HFFc6 (cell line): ENCODE measurements at regions not wholly inside any gene's neighbourhood (a gene's known extent, or its start where the extent isn't known, plus 50 kb on each side); places are given as distances from the start of the nearest gene placed in this dataset.

ENCODE experiments used
- DNase-seq: peaks from one replicate; pipeline ENCODE4 v3.0.0-alpha.2; 2018
- H3K27ac Mint-ChIP-seq: 2 replicates; pipeline ENCODE4 v1.8.0; 2020; ENCODE audit warnings: mild to moderate bottlenecking, mixed read lengths
- H3K27me3 Mint-ChIP-seq: 2 replicates; pipeline ENCODE4 v1.8.0; 2021; ENCODE audit warnings: mild to moderate bottlenecking, moderate library complexity, mixed read lengths; ENCODE audit not compliant: insufficient read depth
- H3K36me3 Mint-ChIP-seq: 2 replicates; pipeline ENCODE4 v1.8.0; 2021; ENCODE audit warnings: low read depth, mixed read lengths
- H3K4me1 Mint-ChIP-seq: 2 replicates; pipeline ENCODE4 v1.8.0; 2020; ENCODE audit warnings: low read depth, mixed read lengths
- H3K4me3 Mint-ChIP-seq: 2 replicates; pipeline ENCODE4 v1.8.0; 2020; ENCODE audit warnings: mild to moderate bottlenecking, moderate library complexity, mixed read lengths
- H3K9me3 Mint-ChIP-seq: 2 replicates; pipeline ENCODE4 v1.8.0; 2020; ENCODE audit warnings: mild to moderate bottlenecking, mixed read lengths
- CTCF ChIP-seq: fragments of 200-600 bp; sonication (generic); IDR thresholded peaks from 2 replicates; pipeline ENCODE4 v1.5.0; 2021; ENCODE audit warnings: antibody characterized with exemption, mild to moderate bottlenecking

DNA sequence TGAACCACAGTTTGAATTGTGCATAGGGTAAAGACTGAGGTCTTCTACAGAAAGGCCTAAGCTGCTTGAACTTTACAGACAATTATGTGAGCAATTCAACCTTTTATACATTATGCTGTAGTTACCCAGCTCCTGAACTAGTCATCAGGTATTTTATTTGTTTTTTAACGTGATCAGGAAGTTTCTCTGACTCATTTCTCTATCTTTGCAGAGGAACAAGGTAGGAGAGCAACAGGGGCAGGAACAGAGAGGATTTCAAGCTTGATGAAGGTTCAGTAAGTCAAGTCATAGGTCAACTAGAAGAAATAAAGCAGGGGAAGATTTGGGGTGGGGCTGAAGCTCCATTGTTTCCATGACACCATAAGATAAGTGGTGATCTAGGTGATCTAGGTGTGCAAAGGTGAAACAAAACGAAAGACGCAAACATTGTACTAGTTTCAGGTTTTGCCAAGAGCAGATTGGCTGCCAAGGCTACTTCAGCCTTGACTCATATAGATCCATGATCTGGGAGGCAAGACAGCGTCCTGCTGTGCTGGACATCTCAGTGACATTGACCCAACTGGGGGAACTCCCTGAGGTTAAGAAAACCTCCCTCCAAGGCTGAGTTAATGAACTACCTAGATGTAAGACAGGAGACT, 198.1 kb downstream of the DAD1 start:
- Mint-ChIP-seq H3K4me1 (peaks cover 22% of the 10 kb centered on the region), H3K27me3 (peaks cover 49% of the 10 kb centered on the region), H3K9me3 (no peaks in the 10 kb centered on the region), H3K27ac (no peak overlapping the region), H3K36me3 (no peaks in the 10 kb centered on the region), H3K4me3 (no peak overlapping the region)
- no peak for DNase-seq
- no peak for TF ChIP-seq CTCF

- H3K27me3 Mint-ChIP-seq: peaks cover 47% of the 10 kb centered on the region
- H3K36me3 Mint-ChIP-seq: no peaks in the 10 kb centered on the region
- peaks cover 22% of the 10 kb centered on the region for H3K4me1 Mint-ChIP-seq
- no peaks in the 10 kb centered on the region for H3K9me3 Mint-ChIP-seq
- DNase-seq: no peak
- H3K27ac Mint-ChIP-seq: no peak overlapping the region
- no peak overlapping the region for H3K4me3 Mint-ChIP-seq
- TF ChIP-seq CTCF: no peak
Measured at GRCh38 chr14:22390195-22390594, 198.8 kb downstream of the DAD1 start.

- peak; percentile 22 for DNase-seq
- no peak overlapping the region for H3K27ac Mint-ChIP-seq
- H3K9me3 Mint-ChIP-seq: no peaks in the 10 kb centered on the region
- no peak overlapping the region for H3K4me3 Mint-ChIP-seq
- no peak for TF ChIP-seq CTCF
- H3K4me1 Mint-ChIP-seq: peaks cover 22% of the 10 kb centered on the region
- peaks cover 48% of the 10 kb centered on the region for H3K27me3 Mint-ChIP-seq
- no peaks in the 10 kb centered on the region for H3K36me3 Mint-ChIP-seq
Measured at GRCh38 chr14:22388669-22389595, 200.1 kb downstream of the DAD1 start.

DNA sequence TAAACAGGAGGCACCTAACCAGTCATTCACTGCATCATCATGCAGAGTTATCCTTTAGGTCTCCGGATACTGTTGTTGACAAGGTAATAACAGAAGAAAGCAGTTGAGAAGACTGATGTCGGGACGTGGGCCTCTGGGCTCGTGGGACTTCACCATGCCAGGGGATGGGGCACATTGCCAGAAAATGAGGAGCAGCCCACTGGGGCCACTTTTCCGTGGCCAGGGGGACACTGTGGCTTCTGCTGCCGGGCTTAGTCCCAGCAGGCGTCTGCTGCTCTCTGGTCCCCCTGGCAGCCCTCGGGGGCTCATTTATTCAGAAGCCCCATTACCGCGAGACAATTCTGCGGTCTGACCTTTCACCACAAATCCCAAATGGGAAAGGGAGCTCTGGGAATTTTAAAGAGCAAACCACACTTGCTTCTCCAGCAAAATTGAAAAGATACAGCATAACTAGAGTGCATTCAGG, 201.2 kb downstream of the DAD1 start:
- Mint-ChIP-seq H3K36me3 (no peaks in the 10 kb centered on the region), H3K4me1 (peaks cover 22% of the 10 kb centered on the region), H3K9me3 (no peaks in the 10 kb centered on the region), H3K27ac (no peak overlapping the region), H3K27me3 (peaks cover 47% of the 10 kb centered on the region), H3K4me3 (no peak overlapping the region; the same call in 1 of the 2 replicates)
- DNase-seq: no peak
- TF ChIP-seq CTCF: peak; percentile 66

DNA sequence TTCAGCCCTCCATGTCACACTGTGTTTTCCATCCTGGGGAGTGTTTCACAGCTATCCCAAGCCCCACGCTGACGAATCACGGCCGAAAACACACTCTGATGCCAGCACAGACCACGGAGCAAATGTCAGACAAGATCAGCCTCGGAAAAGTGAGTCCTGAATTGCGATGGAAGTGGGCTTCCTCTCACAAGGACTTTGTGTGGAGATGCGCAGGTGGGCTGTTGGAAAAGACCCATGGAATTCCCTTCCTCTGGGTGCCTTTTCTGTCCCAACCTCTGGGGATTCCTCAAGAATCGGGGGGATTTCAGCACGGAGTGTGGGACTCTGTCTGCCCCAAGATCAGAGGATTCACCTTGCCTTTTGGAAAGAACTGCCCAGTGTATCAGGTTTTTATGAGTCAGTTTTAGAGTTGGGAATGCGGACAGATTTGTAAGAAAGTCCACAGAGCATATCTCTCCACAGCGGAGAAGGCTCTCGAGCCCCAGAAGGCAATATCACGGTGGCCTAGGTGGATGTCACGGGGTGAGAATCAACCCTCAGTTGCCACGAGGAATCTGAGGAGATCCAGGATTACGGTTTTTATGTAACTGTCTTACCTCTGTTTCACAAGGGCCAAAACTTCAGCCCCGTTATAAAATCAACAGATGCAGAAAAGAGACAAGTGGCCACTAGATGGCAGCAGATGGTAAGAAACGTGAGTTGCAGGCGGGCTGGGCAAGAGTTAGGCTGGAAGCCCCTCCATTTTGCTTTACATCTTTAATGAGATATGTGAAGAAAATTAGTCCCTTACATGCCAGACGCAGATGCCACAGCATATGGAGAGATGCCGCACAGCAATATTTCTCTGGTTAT, 201.9 kb downstream of the DAD1 start:
- H3K4me1 Mint-ChIP-seq: peaks cover 22% of the 10 kb centered on the region
- H3K4me3 Mint-ChIP-seq: no peak overlapping the region; the same call in 1 of the 2 replicates
- H3K27ac Mint-ChIP-seq: no peak overlapping the region
- TF ChIP-seq CTCF: peak; percentile 95
- peak; percentile 57 for DNase-seq
- peaks cover 48% of the 10 kb centered on the region for H3K27me3 Mint-ChIP-seq
- no peaks in the 10 kb centered on the region for H3K36me3 Mint-ChIP-seq
- H3K9me3 Mint-ChIP-seq: no peaks in the 10 kb centered on the region
